Caco-2 (cell line): ENCODE measurements at regions not wholly inside any gene's neighbourhood (a gene's known extent, or its start where the extent isn't known, plus 50 kb on each side); places are given as distances from the start of the nearest gene placed in this dataset.
A peak's percentile ranks its signal among the peaks of the same experiment; 100 is the strongest.

ENCODE experiments used
- BruUV-seq: library from RNA; stranded (reverse); fragments of 400-500 nt; replicated peaks from 2 replicates; lab custom pipeline; 2021; lab: Mats Ljungman, UMichigan
- CTCF ChIA-PET: fragments of 300-600 bp; sonication (Branson Sonifier 250); formaldehyde crosslinking; loops from one replicate; lab custom pipeline; 2022; ENCODE audit warnings: antibody characterized with exemption; lab: Charles Lee
- POLR2A ChIA-PET: fragments of 300-600 bp; sonication (Branson Sonifier 250); formaldehyde crosslinking; loops from one replicate; lab custom pipeline; 2022; ENCODE audit warnings: antibody characterized with exemption; lab: Charles Lee
- DNase-seq, 2 experiments: peaks; one replicate each; pipeline versions ENCODE4 v3.0.0 to v3.0.0-alpha.2; 2020 to 2022
- H3K27me3 ChIP-seq: replicated peaks from 2 replicates; pipeline ENCODE4 v1.6.0; 2011; ENCODE audit warnings: low read length; ENCODE audit not compliant: control insufficient read depth, insufficient read depth
- H3K36me3 ChIP-seq: 2 replicates; pipeline ENCODE4 v1.5.1; 2011; ENCODE audit warnings: low read length; ENCODE audit not compliant: control insufficient read depth, insufficient read depth
- H3K4me1 ChIP-seq: fragments of 250-450 bp; sonication (Bioruptor Pico); 2 replicates; pipeline ENCODE4 v1.5.1; 2020; ENCODE audit warnings: mild to moderate bottlenecking
- H3K4me3 ChIP-seq: 2 replicates; pipeline ENCODE4 v1.5.1; 2011; ENCODE audit warnings: low read depth, mild to moderate bottlenecking, control low read depth, low read length
- H3K9me3 ChIP-seq: fragments of 250-450 bp; sonication (Bioruptor Pico); 2 replicates; pipeline ENCODE4 v1.5.1; 2020; ENCODE audit warnings: mild to moderate bottlenecking, moderate library complexity
- H3K27ac Mint-ChIP-seq: one replicate; pipeline ENCODE4 v1.8.0; 2022; ENCODE audit warnings: mixed read lengths; ENCODE audit not compliant: unreplicated experiment
- H3K27me3 Mint-ChIP-seq: one replicate; pipeline ENCODE4 v1.8.0; 2022; ENCODE audit warnings: mixed read lengths; ENCODE audit not compliant: insufficient read depth, unreplicated experiment
- H3K36me3 Mint-ChIP-seq: one replicate; pipeline ENCODE4 v1.8.0; 2022; ENCODE audit warnings: mild to moderate bottlenecking, mixed read lengths; ENCODE audit not compliant: insufficient read depth, unreplicated experiment
- H3K4me1 Mint-ChIP-seq: one replicate; pipeline ENCODE4 v1.8.0; 2022; ENCODE audit warnings: low read depth, mixed read lengths; ENCODE audit not compliant: unreplicated experiment
- H3K4me3 Mint-ChIP-seq: one replicate; pipeline ENCODE4 v1.8.0; 2022; ENCODE audit warnings: mild to moderate bottlenecking, moderate library complexity, mixed read lengths; ENCODE audit not compliant: unreplicated experiment
- H3K9me3 Mint-ChIP-seq: one replicate; pipeline ENCODE4 v1.8.0; 2022; ENCODE audit warnings: mixed read lengths; ENCODE audit not compliant: unreplicated experiment
- CTCF ChIP-seq, 2 experiments: fragments of 200-600 bp in 1 of 2; IDR thresholded peaks; 1 replicate in 1 of 2; 2 replicates in 1 of 2; pipeline versions ENCODE4 v1.5.1 to v1.8.0; 2011 to 2022; ENCODE audit warnings: antibody characterized with exemption in 1 of 2, control low read depth in 1 of 2, inconsistent platforms in 1 of 2, low read depth in 1 of 2, low read length in 1 of 2, mild to moderate bottlenecking in 1 of 2, moderate library complexity in 1 of 2; ENCODE audit not compliant: insufficient read depth in 1 of 2, severe bottlenecking in 1 of 2, unreplicated experiment in 1 of 2
- intact Hi-C: fragments of 100-400 bp; cut with micrococcal nuclease; formaldehyde crosslinking; loops from one replicate; pipeline ENCODE4 v1.10.0; 2022; ENCODE audit not compliant: unreplicated experiment

- H3K36me3 Mint-ChIP-seq: peaks cover 9% of the 10 kb centered on the region
- Histone ChIP-seq H3K4me1 (peaks cover 21% of the 10 kb centered on the region), H3K36me3 (no peaks in the 10 kb centered on the region), H3K4me3 (no peak overlapping the region), H3K9me3 (peaks cover 4% of the 10 kb centered on the region; the same call in 1 of the 2 replicates), H3K27me3 (no peaks in the 10 kb centered on the region)
- POLR2A ChIA-PET: no interaction called here
- CTCF ChIA-PET: no interaction called here
- H3K27ac Mint-ChIP-seq: peak overlapping the region; percentile 98
- no peak for TF ChIP-seq CTCF (IDR thresholded peaks at IDR 0.05; ENCODE audit: insufficient read depth in 1 of 2, low read depth in 1 of 2, low read length in 1 of 2, severe bottlenecking in 1 of 2, unreplicated experiment in 1 of 2)
- no peaks in the 10 kb centered on the region for H3K9me3 Mint-ChIP-seq
- H3K4me3 Mint-ChIP-seq: peak overlapping the region; percentile 66
- intact Hi-C loops: loop anchor here (1.0 kb wide), 1 partner anchor 51 kb away; the partner anchor contains the start of gene RPS6KA2
- H3K4me1 Mint-ChIP-seq: peaks cover 28% of the 10 kb centered on the region
- DNase-seq: no peak
- BruUV-seq: TSS peak; percentile 57
- H3K27me3 Mint-ChIP-seq: no peaks in the 10 kb centered on the region
These were observed 50.9 kb upstream of the RPS6KA2 start for GRCh38 chr6:166677941-166678340.
